DND-41 (cell line): ENCODE measurements at regions not wholly inside any gene's neighbourhood (a gene's known extent, or its start where the extent isn't known, plus 50 kb on each side); places are given as distances from the start of the nearest gene placed in this dataset.

ENCODE experiments used
- EZH2 ChIP-seq: IDR thresholded peaks from 3 replicates; pipeline ENCODE4 v1.6.1; 2012; ENCODE audit warnings: borderline replicate concordance, low read depth, mild to moderate bottlenecking, moderate library complexity, low read length, inconsistent platforms; ENCODE audit not compliant: severe bottlenecking
- TF ChIP-seq, protein P1 (sequence below): IDR thresholded peaks from 2 replicates; pipeline ENCODE4 v1.5.1; 2012; ENCODE audit warnings: borderline replicate concordance, low read length, moderate library complexity, mild to moderate bottlenecking; ENCODE audit not compliant: poor library complexity, severe bottlenecking; ENCODE audit errors: extremely low read depth

DNA sequence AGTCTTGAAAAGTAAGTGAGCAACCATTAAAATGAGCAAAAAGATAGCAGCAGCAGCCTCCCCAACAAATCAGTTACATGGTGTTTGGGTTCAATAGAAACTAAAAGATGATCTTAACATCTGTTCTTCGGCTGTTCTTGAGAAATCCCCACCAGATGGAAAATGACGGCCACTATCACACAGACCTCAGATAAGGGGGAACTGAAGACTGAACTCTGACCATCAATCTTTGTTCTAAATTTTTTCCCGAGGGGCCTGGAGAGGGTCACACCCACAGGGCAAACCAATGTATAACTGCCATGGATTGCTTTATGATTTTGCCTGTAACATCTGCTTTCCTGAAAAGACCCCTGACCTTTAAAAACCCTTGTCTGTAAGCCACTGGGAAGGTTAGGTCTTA is 624.8 kb upstream of the KIRREL3 start:
- TF ChIP-seq, protein P1, sequence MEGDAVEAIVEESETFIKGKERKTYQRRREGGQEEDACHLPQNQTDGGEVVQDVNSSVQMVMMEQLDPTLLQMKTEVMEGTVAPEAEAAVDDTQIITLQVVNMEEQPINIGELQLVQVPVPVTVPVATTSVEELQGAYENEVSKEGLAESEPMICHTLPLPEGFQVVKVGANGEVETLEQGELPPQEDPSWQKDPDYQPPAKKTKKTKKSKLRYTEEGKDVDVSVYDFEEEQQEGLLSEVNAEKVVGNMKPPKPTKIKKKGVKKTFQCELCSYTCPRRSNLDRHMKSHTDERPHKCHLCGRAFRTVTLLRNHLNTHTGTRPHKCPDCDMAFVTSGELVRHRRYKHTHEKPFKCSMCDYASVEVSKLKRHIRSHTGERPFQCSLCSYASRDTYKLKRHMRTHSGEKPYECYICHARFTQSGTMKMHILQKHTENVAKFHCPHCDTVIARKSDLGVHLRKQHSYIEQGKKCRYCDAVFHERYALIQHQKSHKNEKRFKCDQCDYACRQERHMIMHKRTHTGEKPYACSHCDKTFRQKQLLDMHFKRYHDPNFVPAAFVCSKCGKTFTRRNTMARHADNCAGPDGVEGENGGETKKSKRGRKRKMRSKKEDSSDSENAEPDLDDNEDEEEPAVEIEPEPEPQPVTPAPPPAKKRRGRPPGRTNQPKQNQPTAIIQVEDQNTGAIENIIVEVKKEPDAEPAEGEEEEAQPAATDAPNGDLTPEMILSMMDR = no peak
- TF ChIP-seq EZH2 = no peak
